HG02588 (cell line): ENCODE measurements at regions not wholly inside any gene's neighbourhood (a gene's known extent, or its start where the extent isn't known, plus 50 kb on each side); places are given as distances from the start of the nearest gene placed in this dataset.
"Not testable (repeated sequence)": the region's sequence is repeated elsewhere in the genome, so short reads cannot be mapped to it uniquely, and the experiment has no call there.

Experiments
- ATAC-seq: cut with Tn5 transposase; IDR thresholded peaks from one replicate; pipeline ENCODE4 v1.9.1; 2021; ENCODE audit warnings: mild to moderate bottlenecking, moderate library complexity; ENCODE audit not compliant: unreplicated experiment

- no peak for ATAC-seq
These were observed 367.5 kb upstream of the KCND2 start for GRCh38 chr7:119905495-119905894.

- ATAC-seq = no peak
These were observed 364.0 kb upstream of the KCND2 start for GRCh38 chr7:119908948-119909347.

GRCh38 chr7:119914119-119914518, 358.9 kb upstream of the KCND2 start:
- ATAC-seq = not testable (repeated sequence)

- ATAC-seq = no peak
These were observed 356.5 kb upstream of the KCND2 start for GRCh38 chr7:119916501-119916900.

GRCh38 chr7:119918185-119918584, 354.8 kb upstream of the KCND2 start:
- ATAC-seq = no peak

- no peak for ATAC-seq
These were observed 353.0 kb upstream of the KCND2 start for GRCh38 chr7:119919986-119920385.

GRCh38 chr7:119925581-119926289, 347.2 kb upstream of the KCND2 start:
- no peak for ATAC-seq

GRCh38 chr7:119929891-119930290, 343.1 kb upstream of the KCND2 start:
- ATAC-seq = no peak

GRCh38 chr7:119931230-119931824, 341.6 kb upstream of the KCND2 start:
- no peak for ATAC-seq

GRCh38 chr7:119935418-119936025, 337.5 kb upstream of the KCND2 start:
- no peak for ATAC-seq

GRCh38 chr7:119936836-119937235, 336.1 kb upstream of the KCND2 start:
- no peak for ATAC-seq

- no peak for ATAC-seq
These were observed 335.2 kb upstream of the KCND2 start for GRCh38 chr7:119937745-119938144.

GRCh38 chr7:119943942-119944600, 328.9 kb upstream of the KCND2 start:
- no peak for ATAC-seq

- no peak for ATAC-seq
These were observed 328.4 kb upstream of the KCND2 start for GRCh38 chr7:119944601-119944972.

- no peak for ATAC-seq
These were observed 327.2 kb upstream of the KCND2 start for GRCh38 chr7:119945822-119946221.

- ATAC-seq = no peak
These were observed 323.9 kb upstream of the KCND2 start for GRCh38 chr7:119949053-119949452.

GRCh38 chr7:119950390-119951041, 322.5 kb upstream of the KCND2 start:
- not testable (repeated sequence) for ATAC-seq

- ATAC-seq = not testable (repeated sequence)
These were observed 321.4 kb upstream of the KCND2 start for GRCh38 chr7:119951614-119952013.

- ATAC-seq = no peak
These were observed 315.6 kb upstream of the KCND2 start for GRCh38 chr7:119957335-119957734.

GRCh38 chr7:119959811-119960210, 313.2 kb upstream of the KCND2 start:
- no peak for ATAC-seq

GRCh38 chr7:119963654-119964053, 309.3 kb upstream of the KCND2 start:
- no peak for ATAC-seq
